GM12872 (cell line): ENCODE measurements at regions not wholly inside any gene's neighbourhood (a gene's known extent, or its start where the extent isn't known, plus 50 kb on each side); places are given as distances from the start of the nearest gene placed in this dataset.

ENCODE experiments used
- CTCF ChIP-seq: IDR thresholded peaks from 3 replicates; pipeline ENCODE4 v1.5.1; 2011; ENCODE audit warnings: low read depth, mild to moderate bottlenecking, low read length, moderate library complexity; ENCODE audit not compliant: insufficient read depth

- TF ChIP-seq CTCF: no peak
Observed at GRCh38 chr1:81242103-81242502, 558.6 kb upstream of the ADGRL2 start.

- TF ChIP-seq CTCF: no peak
Observed at GRCh38 chr1:81238129-81238528, 562.6 kb upstream of the ADGRL2 start.

- TF ChIP-seq CTCF: no peak
Observed at GRCh38 chr1:81237473-81238089, 563.2 kb upstream of the ADGRL2 start.

GRCh38 chr1:81234237-81234636 lies 566.5 kb upstream of the ADGRL2 start:
- no peak for TF ChIP-seq CTCF

- TF ChIP-seq CTCF: no peak
Observed at GRCh38 chr1:81233591-81233990, 567.1 kb upstream of the ADGRL2 start.

GRCh38 chr1:81232420-81232819 lies 568.3 kb upstream of the ADGRL2 start:
- no peak for TF ChIP-seq CTCF

- no peak for TF ChIP-seq CTCF
Observed at GRCh38 chr1:81231729-81232038, 569.0 kb upstream of the ADGRL2 start.
